ENCODE measurements at regions not wholly inside any gene's neighbourhood (a gene's known extent, or its start where the extent isn't known, plus 50 kb on each side); places are given as distances from the start of the nearest gene placed in this dataset.

DNA sequence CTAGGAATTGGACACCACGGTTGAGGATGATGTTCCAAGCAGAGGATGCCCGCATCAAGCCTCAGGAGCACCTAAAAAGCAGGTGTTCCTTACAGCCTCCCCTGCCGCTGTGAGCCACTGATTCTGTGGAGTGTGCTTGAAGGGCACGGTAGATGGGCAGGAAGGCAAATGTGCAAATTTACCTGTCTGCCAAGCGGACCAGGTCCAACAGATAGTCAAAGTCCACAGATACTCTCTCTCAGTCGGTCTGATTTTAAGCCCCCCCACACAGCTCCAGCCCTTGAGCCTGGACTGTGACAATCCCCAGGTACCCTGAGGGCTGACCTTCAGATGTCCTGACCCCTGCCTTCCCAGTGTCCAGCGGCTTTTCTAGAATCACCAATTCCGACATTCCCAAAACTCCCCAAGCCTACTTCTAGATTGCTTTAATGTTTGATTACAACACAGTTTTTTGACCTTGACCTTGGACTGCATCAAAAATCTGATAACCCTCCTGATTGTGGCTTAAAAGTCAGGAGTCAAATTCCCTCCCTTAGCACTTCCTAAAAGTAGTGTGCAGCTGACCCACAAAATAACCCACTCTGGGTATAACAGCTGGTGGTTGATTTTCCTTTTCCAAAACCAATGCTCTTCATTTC is 208.8 kb upstream of the NCKAP5 start:
- Histone ChIP-seq H3K9ac (ENCODE audit: low read depth in 1 of 2, low read length in 2 of 2) (no peak overlapping the region), H3K4me3 (ENCODE audit: low read depth in 1 of 2, low read length in 2 of 2) (no peak overlapping the region), H3K27ac (ENCODE audit: low read depth, low read length) (no peak overlapping the region), H3K9me3 (ENCODE audit: control insufficient read depth in 1 of 2, low read length in 2 of 2) (no peaks in the 10 kb centered on the region), H3K27me3 (ENCODE audit: control insufficient read depth in 1 of 2, insufficient read depth in 2 of 2, low read length in 2 of 2) (no peaks in the 10 kb centered on the region), H3K4me1 (ENCODE audit: control insufficient read depth in 1 of 2, insufficient read depth in 2 of 2, low read length in 2 of 2) (no peaks in the 10 kb centered on the region), H3K36me3 (ENCODE audit: control insufficient read depth in 1 of 2, insufficient read depth in 2 of 2, low read length in 2 of 2) (no peaks in the 10 kb centered on the region)

DNA sequence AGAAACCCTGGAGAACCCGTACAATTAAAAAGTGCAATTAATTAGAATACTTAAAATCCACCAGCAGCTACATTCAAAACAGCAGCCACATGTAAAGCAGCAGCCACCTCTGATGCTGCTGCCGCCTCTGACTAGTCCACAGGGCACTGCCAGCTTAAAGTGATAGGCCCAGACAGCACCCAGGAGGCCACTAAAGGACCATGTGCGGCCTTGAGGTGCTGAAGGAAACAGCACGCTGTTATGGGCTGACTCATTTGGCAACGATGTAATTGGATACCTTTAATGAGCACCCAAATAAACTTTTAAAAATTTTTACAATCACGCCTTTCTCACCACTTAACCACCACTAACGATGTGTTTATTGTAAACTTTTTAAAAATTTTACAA is 209.3 kb upstream of the NCKAP5 start:
- Histone ChIP-seq H3K9me3 (ENCODE audit: control insufficient read depth in 1 of 2, low read length in 2 of 2) (no peaks in the 10 kb centered on the region), H3K9ac (ENCODE audit: low read depth in 1 of 2, low read length in 2 of 2) (no peak overlapping the region), H3K27me3 (ENCODE audit: control insufficient read depth in 1 of 2, insufficient read depth in 2 of 2, low read length in 2 of 2) (no peaks in the 10 kb centered on the region), H3K4me1 (ENCODE audit: control insufficient read depth in 1 of 2, insufficient read depth in 2 of 2, low read length in 2 of 2) (no peaks in the 10 kb centered on the region), H3K27ac (ENCODE audit: low read depth, low read length) (no peak overlapping the region), H3K36me3 (ENCODE audit: control insufficient read depth in 1 of 2, insufficient read depth in 2 of 2, low read length in 2 of 2) (no peaks in the 10 kb centered on the region), H3K4me3 (ENCODE audit: low read depth in 1 of 2, low read length in 2 of 2) (no peak overlapping the region)

DNA sequence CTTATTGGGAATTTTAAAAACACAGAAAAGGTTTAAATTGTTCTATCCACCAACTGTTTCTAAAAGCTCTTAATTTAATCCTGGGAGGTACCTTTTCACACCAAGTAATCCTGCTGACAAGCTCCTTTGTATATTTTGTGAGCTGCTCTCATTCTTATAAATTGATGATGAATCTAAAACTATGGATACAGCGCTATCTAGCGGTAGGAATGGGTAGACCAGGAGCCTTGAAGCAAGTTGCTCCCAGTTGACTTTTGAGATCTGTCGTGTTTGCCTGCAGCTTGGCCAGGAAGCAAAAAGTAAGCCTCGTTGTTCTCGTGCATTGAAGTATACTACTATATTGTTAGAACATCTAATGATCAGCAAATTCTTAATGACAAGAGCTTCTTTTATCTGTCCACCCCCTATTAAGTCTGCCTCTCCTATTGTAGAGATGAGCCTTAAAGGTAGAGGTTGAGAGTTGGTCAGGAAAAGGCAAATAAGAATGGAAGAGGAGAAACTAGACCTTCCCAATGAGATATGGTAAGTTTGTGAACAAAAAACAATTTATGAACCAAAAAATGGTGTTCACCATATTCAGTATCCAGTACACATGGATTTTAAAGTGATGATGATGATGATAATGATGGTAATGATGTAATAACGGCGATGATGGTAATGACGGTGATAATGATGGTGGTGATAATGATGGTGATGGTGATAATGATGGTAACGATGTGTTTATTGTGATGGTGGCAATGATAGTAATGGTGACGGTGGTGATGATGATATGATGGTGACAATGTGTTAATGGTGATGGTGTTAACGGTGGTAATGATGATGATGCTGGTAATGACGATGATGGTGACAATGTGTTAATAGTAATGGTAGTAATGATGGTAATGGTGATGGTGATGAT is 212.1 kb upstream of the NCKAP5 start:
- no peak overlapping the region for H3K9ac ChIP-seq (ENCODE audit: low read depth in 1 of 2, low read length in 2 of 2)
- H3K27me3 ChIP-seq (ENCODE audit: control insufficient read depth in 1 of 2, insufficient read depth in 2 of 2, low read length in 2 of 2), result no peaks in the 10 kb centered on the region
- no peaks in the 10 kb centered on the region for H3K9me3 ChIP-seq (ENCODE audit: control insufficient read depth in 1 of 2, low read length in 2 of 2)
- no peaks in the 10 kb centered on the region for H3K4me1 ChIP-seq (ENCODE audit: control insufficient read depth in 1 of 2, insufficient read depth in 2 of 2, low read length in 2 of 2)
- H3K4me3 ChIP-seq (ENCODE audit: low read depth in 1 of 2, low read length in 2 of 2), result no peak overlapping the region
- H3K36me3 ChIP-seq (ENCODE audit: control insufficient read depth in 1 of 2, insufficient read depth in 2 of 2, low read length in 2 of 2), result no peaks in the 10 kb centered on the region
- H3K27ac ChIP-seq (ENCODE audit: low read depth, low read length), result no peak overlapping the region

DNA sequence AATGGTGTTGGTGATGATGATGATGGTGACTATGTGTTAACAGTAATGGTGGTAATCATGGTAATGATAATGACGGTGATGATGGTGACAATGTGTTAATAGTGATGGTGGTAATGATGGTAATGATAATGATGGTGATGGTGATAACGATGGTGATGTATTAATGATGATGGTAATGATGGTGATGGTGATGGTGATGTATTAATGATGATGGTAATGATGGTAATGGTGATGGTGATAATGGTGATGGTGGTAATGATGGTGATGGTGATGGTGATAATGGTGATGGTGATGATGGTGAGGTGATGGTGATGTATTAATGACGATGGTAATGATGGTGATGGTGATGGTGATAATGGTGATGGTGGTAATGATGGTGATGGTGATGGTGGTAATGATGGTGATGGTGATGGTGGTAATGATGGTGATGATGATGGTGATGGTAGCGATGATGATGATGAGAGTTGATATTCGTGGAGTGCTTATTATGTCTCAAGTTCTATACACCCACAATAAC is 212.8 kb upstream of the NCKAP5 start:
- H3K27me3 ChIP-seq (ENCODE audit: control insufficient read depth in 1 of 2, insufficient read depth in 2 of 2, low read length in 2 of 2), result no peaks in the 10 kb centered on the region
- H3K4me3 ChIP-seq (ENCODE audit: low read depth in 1 of 2, low read length in 2 of 2), result no peak overlapping the region
- no peaks in the 10 kb centered on the region for H3K36me3 ChIP-seq (ENCODE audit: control insufficient read depth in 1 of 2, insufficient read depth in 2 of 2, low read length in 2 of 2)
- no peak overlapping the region for H3K9ac ChIP-seq (ENCODE audit: low read depth in 1 of 2, low read length in 2 of 2)
- no peaks in the 10 kb centered on the region for H3K9me3 ChIP-seq (ENCODE audit: control insufficient read depth in 1 of 2, low read length in 2 of 2)
- H3K4me1 ChIP-seq (ENCODE audit: control insufficient read depth in 1 of 2, insufficient read depth in 2 of 2, low read length in 2 of 2), result no peaks in the 10 kb centered on the region
- H3K27ac ChIP-seq (ENCODE audit: low read depth, low read length), result no peak overlapping the region

DNA sequence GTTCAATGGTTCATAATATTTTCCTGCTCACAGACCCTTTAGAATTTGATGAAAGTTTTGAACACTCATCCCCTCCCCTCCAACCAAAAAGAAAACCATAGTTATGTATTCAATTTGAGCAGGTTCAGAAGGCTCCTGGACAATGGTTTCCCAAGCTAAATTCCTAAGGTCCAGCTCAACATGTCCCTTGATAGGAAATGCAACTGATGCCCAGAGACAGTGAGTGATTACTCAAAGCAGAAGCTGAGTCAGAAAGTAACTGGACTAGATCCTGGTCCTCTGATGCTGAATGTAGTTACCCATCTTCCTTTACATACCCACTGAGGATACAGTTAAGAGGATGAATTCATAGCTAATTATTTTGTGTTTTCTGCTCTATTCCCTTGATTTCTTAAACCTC is 218.9 kb upstream of the NCKAP5 start:
- no peaks in the 10 kb centered on the region for H3K27me3 ChIP-seq (ENCODE audit: control insufficient read depth in 1 of 2, insufficient read depth in 2 of 2, low read length in 2 of 2)
- no peaks in the 10 kb centered on the region for H3K36me3 ChIP-seq (ENCODE audit: control insufficient read depth in 1 of 2, insufficient read depth in 2 of 2, low read length in 2 of 2)
- no peak overlapping the region for H3K9ac ChIP-seq (ENCODE audit: low read depth in 1 of 2, low read length in 2 of 2)
- H3K4me3 ChIP-seq (ENCODE audit: low read depth in 1 of 2, low read length in 2 of 2), result no peak overlapping the region
- H3K4me1 ChIP-seq (ENCODE audit: control insufficient read depth in 1 of 2, insufficient read depth in 2 of 2, low read length in 2 of 2), result no peaks in the 10 kb centered on the region
- no peaks in the 10 kb centered on the region for H3K9me3 ChIP-seq (ENCODE audit: control insufficient read depth in 1 of 2, low read length in 2 of 2)
- no peak overlapping the region for H3K27ac ChIP-seq (ENCODE audit: low read depth, low read length)

DNA sequence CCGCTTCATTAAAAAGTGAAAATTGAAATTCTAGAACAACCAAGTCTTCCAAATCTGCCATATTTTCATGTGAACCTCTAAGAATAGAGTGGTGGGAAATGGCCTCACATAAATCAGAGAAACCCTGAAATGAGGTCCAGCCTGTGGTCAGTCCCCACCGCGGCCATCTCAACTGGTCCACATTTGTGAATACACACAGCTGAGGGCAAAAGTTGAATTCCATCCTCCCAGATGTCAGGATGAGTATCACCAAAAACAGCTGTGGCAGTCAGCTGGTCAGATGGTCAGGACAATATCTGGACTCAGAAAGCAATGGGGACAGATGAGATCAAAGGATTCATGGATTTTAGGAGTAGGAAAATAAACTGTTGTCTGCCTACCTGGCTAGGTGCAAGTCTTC is 219.4 kb upstream of the NCKAP5 start:
- Histone ChIP-seq H3K4me3 (ENCODE audit: low read depth in 1 of 2, low read length in 2 of 2) (no peak overlapping the region), H3K36me3 (ENCODE audit: control insufficient read depth in 1 of 2, insufficient read depth in 2 of 2, low read length in 2 of 2) (no peaks in the 10 kb centered on the region)

DNA sequence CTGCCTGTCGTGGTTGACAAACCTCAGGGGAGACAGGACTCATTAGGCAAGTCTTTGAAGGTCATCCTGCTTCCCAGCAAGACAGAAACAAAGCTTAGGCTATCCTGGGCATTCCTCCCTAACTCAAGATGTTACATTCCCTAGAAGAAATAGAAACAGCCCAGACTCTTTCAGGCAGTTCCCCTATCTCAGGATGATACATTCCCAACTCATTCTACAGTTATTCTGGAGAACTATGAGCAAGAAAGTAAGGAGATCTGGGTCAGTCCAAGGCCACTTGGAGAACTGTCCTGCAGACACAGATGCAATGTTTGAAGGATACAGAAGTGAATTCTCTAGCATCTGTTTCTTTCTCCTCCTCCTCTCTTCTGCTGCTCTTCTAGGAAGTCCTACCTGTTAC is 220.1 kb upstream of the NCKAP5 start:
- no peak overlapping the region for H3K9ac ChIP-seq (ENCODE audit: low read depth in 1 of 2, low read length in 2 of 2)
- H3K27me3 ChIP-seq (ENCODE audit: control insufficient read depth in 1 of 2, insufficient read depth in 2 of 2, low read length in 2 of 2), result no peaks in the 10 kb centered on the region
- no peaks in the 10 kb centered on the region for H3K36me3 ChIP-seq (ENCODE audit: control insufficient read depth in 1 of 2, insufficient read depth in 2 of 2, low read length in 2 of 2)
- no peaks in the 10 kb centered on the region for H3K9me3 ChIP-seq (ENCODE audit: control insufficient read depth in 1 of 2, low read length in 2 of 2)
- H3K4me1 ChIP-seq (ENCODE audit: control insufficient read depth in 1 of 2, insufficient read depth in 2 of 2, low read length in 2 of 2), result no peaks in the 10 kb centered on the region
- H3K27ac ChIP-seq (ENCODE audit: low read depth, low read length), result no peak overlapping the region
- H3K4me3 ChIP-seq (ENCODE audit: low read depth in 1 of 2, low read length in 2 of 2), result no peak overlapping the region

More for the DNA sequence above, 219.4 kb upstream of the NCKAP5 start:
- no peaks in the 10 kb centered on the region for H3K9me3 ChIP-seq (ENCODE audit: control insufficient read depth in 1 of 2, low read length in 2 of 2)
- H3K9ac ChIP-seq (ENCODE audit: low read depth in 1 of 2, low read length in 2 of 2), result no peak overlapping the region
- no peaks in the 10 kb centered on the region for H3K27me3 ChIP-seq (ENCODE audit: control insufficient read depth in 1 of 2, insufficient read depth in 2 of 2, low read length in 2 of 2)
- H3K27ac ChIP-seq (ENCODE audit: low read depth, low read length), result no peak overlapping the region
- H3K4me1 ChIP-seq (ENCODE audit: control insufficient read depth in 1 of 2, insufficient read depth in 2 of 2, low read length in 2 of 2), result no peaks in the 10 kb centered on the region

DNA sequence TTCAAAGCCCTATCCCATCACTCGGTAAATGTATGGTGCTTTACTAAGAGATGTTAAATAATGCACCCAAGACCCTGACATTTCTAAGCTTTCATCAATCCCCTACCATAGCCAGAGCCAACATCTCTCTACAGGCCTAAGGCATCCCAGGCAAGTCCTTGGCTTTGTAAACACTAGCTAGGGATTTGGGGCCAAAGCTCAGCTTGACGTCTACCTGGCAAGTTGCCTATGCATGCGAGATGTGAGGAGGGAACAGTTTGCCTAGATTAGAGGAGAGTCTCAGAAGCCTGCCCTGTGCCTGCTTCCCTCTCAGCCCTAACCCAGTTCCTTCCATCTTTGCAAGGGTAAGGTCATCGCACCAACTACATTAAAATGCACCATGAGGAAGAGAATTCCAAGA is 221.5 kb upstream of the NCKAP5 start:
- Histone ChIP-seq H3K4me1 (ENCODE audit: control insufficient read depth in 1 of 2, insufficient read depth in 2 of 2, low read length in 2 of 2) (no peaks in the 10 kb centered on the region), H3K9me3 (ENCODE audit: control insufficient read depth in 1 of 2, low read length in 2 of 2) (peaks cover 0 to 2% of the 10 kb centered on the region in 2 donors), H3K36me3 (ENCODE audit: control insufficient read depth in 1 of 2, insufficient read depth in 2 of 2, low read length in 2 of 2) (no peaks in the 10 kb centered on the region), H3K27me3 (ENCODE audit: control insufficient read depth in 1 of 2, insufficient read depth in 2 of 2, low read length in 2 of 2) (no peaks in the 10 kb centered on the region), H3K27ac (ENCODE audit: low read depth, low read length) (no peak overlapping the region), H3K4me3 (ENCODE audit: low read depth in 1 of 2, low read length in 2 of 2) (no peak overlapping the region), H3K9ac (ENCODE audit: low read depth in 1 of 2, low read length in 2 of 2) (no peak overlapping the region)

DNA sequence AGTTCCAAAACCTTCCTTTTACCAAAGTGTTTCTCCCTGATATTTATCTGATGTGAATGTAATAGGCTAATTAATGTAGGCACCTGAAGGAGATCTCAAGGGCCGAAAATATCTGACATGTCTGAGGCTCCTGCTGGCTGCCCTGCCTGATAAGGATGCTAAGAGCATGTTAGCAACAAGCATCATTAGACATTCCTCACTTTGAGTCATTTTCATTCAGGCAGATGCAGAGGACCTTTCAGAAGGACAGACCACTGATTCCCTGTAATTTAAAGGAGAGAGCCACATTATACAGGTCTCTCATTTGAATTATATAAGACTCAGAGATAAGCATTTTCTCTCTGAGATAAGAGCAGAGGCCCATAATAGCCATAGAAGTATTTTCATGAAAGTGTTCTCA is 222.4 kb upstream of the NCKAP5 start:
- H3K36me3 ChIP-seq (ENCODE audit: control insufficient read depth in 1 of 2, insufficient read depth in 2 of 2, low read length in 2 of 2), result no peaks in the 10 kb centered on the region
- H3K27me3 ChIP-seq (ENCODE audit: control insufficient read depth in 1 of 2, insufficient read depth in 2 of 2, low read length in 2 of 2), result no peaks in the 10 kb centered on the region
- no peak overlapping the region for H3K9ac ChIP-seq (ENCODE audit: low read depth in 1 of 2, low read length in 2 of 2)
- H3K9me3 ChIP-seq (ENCODE audit: control insufficient read depth in 1 of 2, low read length in 2 of 2), result peaks cover 0 to 2% of the 10 kb centered on the region in 2 donors
- no peak overlapping the region for H3K4me3 ChIP-seq (ENCODE audit: low read depth in 1 of 2, low read length in 2 of 2)
- H3K27ac ChIP-seq (ENCODE audit: low read depth, low read length), result no peak overlapping the region
- H3K4me1 ChIP-seq (ENCODE audit: control insufficient read depth in 1 of 2, insufficient read depth in 2 of 2, low read length in 2 of 2), result no peaks in the 10 kb centered on the region

DNA sequence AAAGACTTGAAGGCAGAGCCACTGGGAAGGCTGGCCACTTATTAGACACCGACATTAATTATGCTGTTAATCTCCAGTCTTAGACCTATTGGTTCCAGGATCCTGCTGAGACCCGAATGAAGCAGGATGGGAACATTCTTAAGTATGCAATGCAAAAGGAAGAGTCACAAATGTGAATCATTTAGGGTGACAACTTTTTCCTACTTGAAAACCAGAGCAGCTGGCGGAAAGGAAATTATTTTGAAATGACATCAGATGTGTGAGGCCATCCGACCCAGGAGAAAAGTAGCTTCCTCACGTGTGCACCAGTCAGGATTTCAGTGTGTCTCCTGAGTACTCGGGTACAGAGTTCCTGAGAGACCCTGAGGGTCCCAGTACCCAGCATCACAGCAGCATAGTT is 222.9 kb upstream of the NCKAP5 start:
- H3K4me3 ChIP-seq (ENCODE audit: low read depth in 1 of 2, low read length in 2 of 2), result no peak overlapping the region
- H3K4me1 ChIP-seq (ENCODE audit: control insufficient read depth in 1 of 2, insufficient read depth in 2 of 2, low read length in 2 of 2), result no peaks in the 10 kb centered on the region
- H3K9ac ChIP-seq (ENCODE audit: low read depth in 1 of 2, low read length in 2 of 2), result no peak overlapping the region
- H3K36me3 ChIP-seq (ENCODE audit: control insufficient read depth in 1 of 2, insufficient read depth in 2 of 2, low read length in 2 of 2), result no peaks in the 10 kb centered on the region
- H3K27ac ChIP-seq (ENCODE audit: low read depth, low read length), result no peak overlapping the region
- H3K9me3 ChIP-seq (ENCODE audit: control insufficient read depth in 1 of 2, low read length in 2 of 2), result peaks cover 0 to 2% of the 10 kb centered on the region in 2 donors
- H3K27me3 ChIP-seq (ENCODE audit: control insufficient read depth in 1 of 2, insufficient read depth in 2 of 2, low read length in 2 of 2), result no peaks in the 10 kb centered on the region

All from duodenal mucosa (tissue), 2 donors.